Stimulated activated effector memory CD8-positive, alpha-beta T cell treated with anti-CD3 and anti-CD28 coated beads, Interleukin-12 subunit alpha, Interleukin-12 subunit beta, amount 100 ng/mL, for 72 hours (primary cell): ENCODE measurements at regions not wholly inside any gene's neighbourhood (a gene's known extent, or its start where the extent isn't known, plus 50 kb on each side); places are given as distances from the start of the nearest gene placed in this dataset.
"Not testable (repeated sequence)": the region's sequence is repeated elsewhere in the genome, so short reads cannot be mapped to it uniquely, and the experiment has no call there.

Source experiments
- ATAC-seq: fragments of 150-1000 bp; cut with Tn5 transposase; 2 replicates; pipeline ENCODE4 v1.10.0; 2021
- DNase-seq, 2 donors: peaks; one replicate each; pipeline ENCODE4 v3.0.0; 2021 to 2022; ENCODE audit warnings: low spot score in 2 of 2
- H3K27ac Mint-ChIP-seq: one replicate; pipeline ENCODE4 v1.8.0; 2022; ENCODE audit warnings: mild to moderate bottlenecking, mixed read lengths
- H3K36me3 Mint-ChIP-seq: one replicate; pipeline ENCODE4 v1.8.0; 2022; ENCODE audit warnings: mild to moderate bottlenecking, mixed read lengths
- H3K4me1 Mint-ChIP-seq: one replicate; pipeline ENCODE4 v1.8.0; 2022; ENCODE audit warnings: mixed read lengths
- H3K4me3 Mint-ChIP-seq: one replicate; pipeline ENCODE4 v1.8.0; 2022; ENCODE audit warnings: mild to moderate bottlenecking, mixed read lengths
- H3K9me3 Mint-ChIP-seq: one replicate; pipeline ENCODE4 v1.8.0; 2022; ENCODE audit warnings: mixed read lengths

DNA sequence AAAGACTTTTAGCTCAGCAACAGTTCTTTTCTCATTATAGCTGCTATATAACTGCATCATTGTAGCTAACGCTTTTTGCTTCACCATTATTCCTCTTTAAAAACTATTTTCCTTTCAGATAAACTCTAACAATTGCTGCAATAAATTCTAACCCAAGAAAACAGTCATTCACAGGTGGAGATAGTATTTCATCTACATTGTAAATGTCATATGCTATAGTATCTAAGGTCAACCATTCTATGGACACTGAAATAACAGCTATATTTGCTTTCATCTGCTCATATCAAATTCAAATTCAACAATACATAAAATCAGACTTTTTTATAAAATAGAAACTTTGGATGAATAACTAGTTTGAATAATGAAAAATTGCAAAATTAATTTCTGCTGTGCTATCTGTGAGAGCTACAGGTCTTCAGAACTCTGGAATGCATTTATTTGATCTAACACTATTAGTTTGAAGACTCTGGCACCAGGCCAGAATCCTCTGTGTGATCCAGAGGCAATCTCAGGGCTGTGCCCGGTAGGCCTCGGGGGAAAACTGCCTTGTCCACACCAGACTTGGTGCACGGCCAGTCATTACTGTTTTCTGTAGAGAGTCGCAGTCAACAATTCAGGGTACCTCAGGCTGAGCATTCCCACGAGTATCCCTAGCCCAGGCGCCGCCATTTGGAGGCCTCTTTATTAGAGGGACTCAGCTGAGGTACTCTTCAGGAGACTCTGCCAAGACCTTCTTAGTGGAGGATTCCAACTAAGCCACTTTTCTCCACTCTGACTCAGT lies 332.4 kb downstream of the SLC7A11 start:
- Mint-ChIP-seq H3K4me3 (no peak overlapping the region), H3K4me1 (no peaks in the 10 kb centered on the region), H3K9me3 (peaks cover 9% of the 10 kb centered on the region), H3K36me3 (no peaks in the 10 kb centered on the region), H3K27ac (no peak overlapping the region)
- no peak for DNase-seq
- no peak for ATAC-seq

DNA sequence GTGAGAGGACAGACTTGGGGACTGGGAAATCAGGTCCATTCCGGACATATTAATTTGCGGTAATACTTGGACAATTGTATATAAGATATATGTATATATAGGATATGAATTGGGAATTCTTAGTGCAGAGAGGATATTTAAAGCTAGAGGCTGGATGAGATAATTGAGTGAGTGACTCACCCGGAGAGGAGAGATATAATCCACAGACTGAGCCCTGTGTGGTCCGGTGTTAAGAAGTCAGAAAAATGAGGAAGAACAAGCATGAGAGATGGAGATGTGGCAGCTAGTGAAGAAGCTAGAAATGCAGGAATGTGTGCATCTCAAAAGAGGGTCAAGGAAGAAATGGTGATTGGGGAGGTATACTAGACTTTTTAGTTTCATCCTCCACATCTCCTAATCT lies 336.2 kb downstream of the SLC7A11 start:
- no peak for ATAC-seq
- Mint-ChIP-seq H3K4me3 (no peak overlapping the region), H3K4me1 (no peaks in the 10 kb centered on the region), H3K27ac (no peak overlapping the region), H3K36me3 (no peaks in the 10 kb centered on the region), H3K9me3 (peaks cover 9% of the 10 kb centered on the region)
- no peak for DNase-seq

DNA sequence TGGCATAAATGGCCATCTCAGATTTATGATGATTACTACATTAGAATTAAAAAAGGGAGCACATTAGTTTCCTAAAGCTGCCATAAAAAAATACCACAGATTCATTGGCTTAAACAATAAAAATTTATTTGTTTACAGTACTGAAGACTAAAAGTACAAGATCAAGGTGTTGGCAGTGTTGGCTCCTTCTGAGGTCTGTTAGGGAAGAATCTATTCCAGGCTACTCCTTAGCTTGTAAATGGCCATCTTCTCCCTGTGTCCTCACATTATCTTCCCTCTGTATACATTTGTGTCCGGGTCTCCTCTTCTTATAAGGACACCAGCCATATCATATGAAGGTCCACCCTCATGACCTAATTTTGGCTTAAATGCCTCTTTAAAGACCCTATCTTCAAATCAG lies 341.0 kb downstream of the SLC7A11 start:
- no peaks in the 10 kb centered on the region for H3K4me1 Mint-ChIP-seq
- no peak overlapping the region for H3K4me3 Mint-ChIP-seq
- H3K9me3 Mint-ChIP-seq = peaks cover 6% of the 10 kb centered on the region
- H3K27ac Mint-ChIP-seq = no peak overlapping the region
- no peaks in the 10 kb centered on the region for H3K36me3 Mint-ChIP-seq
- ATAC-seq = no peak
- no peak for DNase-seq

DNA sequence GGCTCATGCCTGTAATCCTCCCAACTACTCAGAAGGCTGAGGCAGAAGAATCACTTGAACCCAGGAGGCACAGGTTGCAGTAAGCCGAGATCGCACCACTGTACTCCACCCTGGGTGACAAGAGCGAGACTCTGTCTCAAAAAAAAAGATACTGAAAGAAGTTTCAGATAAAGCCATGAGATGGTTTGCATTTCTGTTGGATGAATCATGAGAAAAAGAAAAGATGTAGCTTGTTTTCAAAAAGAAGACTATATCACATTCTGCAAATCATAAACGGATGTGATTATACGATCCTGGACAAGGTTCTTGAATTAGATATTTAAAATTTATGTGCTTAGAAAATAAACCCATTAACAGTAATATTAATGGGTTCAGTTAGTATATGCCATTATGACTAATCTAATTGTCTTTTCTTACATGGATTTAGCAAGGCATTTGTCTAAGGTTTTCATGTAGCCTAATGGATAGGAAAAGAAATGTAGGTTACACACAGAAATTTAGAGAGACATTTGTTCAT lies 345.9 kb downstream of the SLC7A11 start:
- DNase-seq (no peak), ATAC-seq (no peak)
- H3K27ac Mint-ChIP-seq = no peak overlapping the region
- no peaks in the 10 kb centered on the region for H3K4me1 Mint-ChIP-seq
- H3K4me3 Mint-ChIP-seq = no peak overlapping the region
- no peaks in the 10 kb centered on the region for H3K36me3 Mint-ChIP-seq
- H3K9me3 Mint-ChIP-seq = peaks cover 8% of the 10 kb centered on the region

DNA sequence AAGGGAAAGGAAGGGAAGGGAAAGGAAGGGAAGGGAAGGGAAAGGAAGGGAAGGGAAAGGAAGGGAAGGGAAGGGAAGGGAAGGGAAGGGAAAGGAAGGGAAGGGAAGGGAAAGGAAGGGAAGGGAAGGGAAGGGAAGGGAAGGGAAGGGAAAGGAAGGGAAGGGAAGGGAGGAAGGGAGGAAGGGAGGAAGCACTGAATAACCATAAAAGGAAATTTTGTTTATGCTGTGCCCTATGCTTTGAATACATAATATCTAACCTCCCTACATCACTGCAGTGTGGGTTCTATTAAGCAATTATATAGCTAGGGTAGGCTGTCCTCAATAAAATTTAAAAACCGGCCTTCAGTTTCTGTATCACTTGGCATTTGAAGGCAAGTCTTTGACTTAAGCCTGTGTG lies 346.6 kb downstream of the SLC7A11 start:
- H3K9me3 Mint-ChIP-seq, H3K4me1 Mint-ChIP-seq, H3K27ac Mint-ChIP-seq, H3K4me3 Mint-ChIP-seq, DNase-seq, ATAC-seq, H3K36me3 Mint-ChIP-seq: not testable (repeated sequence)

DNA sequence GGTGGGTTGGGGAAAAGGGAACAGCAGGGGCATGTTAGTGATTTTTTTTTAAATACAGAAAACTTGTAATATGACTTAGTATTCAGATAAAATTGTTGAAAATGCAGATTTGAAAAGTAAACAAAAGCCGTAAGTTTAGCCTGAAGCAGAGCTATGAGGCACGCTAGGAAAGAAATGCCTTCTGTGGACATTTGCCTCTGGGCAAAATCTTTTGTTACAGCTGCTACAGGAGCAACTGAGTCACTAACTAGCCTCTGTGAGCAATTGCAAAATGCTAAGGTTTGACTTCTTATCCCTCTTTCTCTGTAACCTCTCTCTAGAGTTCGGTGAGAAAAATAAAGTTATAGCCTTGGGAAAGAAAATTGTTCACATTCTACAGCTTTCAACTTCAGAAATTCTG lies 350.0 kb downstream of the SLC7A11 start:
- H3K4me3 Mint-ChIP-seq = no peak overlapping the region
- H3K9me3 Mint-ChIP-seq = peaks cover 14% of the 10 kb centered on the region
- DNase-seq (no peak), ATAC-seq (no peak)
- H3K27ac Mint-ChIP-seq = no peak overlapping the region
- no peaks in the 10 kb centered on the region for H3K4me1 Mint-ChIP-seq
- no peaks in the 10 kb centered on the region for H3K36me3 Mint-ChIP-seq

DNA sequence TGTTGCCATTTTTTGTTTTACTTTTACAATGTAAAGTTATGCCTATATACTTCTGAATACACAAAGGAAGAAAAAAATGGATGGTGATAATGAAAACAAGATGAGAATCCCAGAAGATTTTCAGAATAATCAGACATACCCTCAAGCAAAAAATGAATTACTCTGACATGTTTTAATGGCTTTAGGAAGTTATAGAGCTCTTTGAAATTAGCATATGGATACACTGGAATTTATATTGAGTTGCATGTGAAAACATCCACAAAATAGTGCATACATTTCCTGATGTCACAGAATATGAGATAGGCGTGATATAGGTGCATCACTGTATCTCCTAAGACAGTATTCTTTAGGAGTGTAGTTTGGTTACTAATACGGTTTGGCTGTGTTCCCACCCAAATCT lies 351.3 kb downstream of the SLC7A11 start:
- ATAC-seq (no peak), DNase-seq (no peak)
- H3K9me3 Mint-ChIP-seq = peaks cover 19% of the 10 kb centered on the region
- H3K27ac Mint-ChIP-seq = no peak overlapping the region
- H3K4me1 Mint-ChIP-seq = no peaks in the 10 kb centered on the region
- no peaks in the 10 kb centered on the region for H3K36me3 Mint-ChIP-seq
- H3K4me3 Mint-ChIP-seq = no peak overlapping the region

DNA sequence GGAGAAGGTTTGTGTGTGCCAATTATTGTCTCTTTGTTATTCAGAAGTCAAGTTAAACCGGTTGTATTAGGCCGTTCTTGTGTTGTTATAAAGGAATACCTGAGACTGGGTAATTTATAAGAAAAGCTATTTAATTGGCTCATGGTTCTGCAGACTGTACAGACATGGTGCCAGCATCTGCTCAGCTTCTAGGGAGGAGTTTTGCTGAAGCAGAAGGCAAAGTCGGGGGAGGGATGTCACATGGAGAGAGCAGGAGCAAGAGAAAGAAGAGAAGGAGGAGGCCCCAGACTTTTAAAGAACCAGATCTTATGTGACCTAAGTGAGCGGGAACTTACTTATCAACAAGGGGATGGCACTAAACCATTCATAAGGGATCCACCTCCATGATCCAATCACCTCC lies 349.3 kb upstream of the PCDH18 start:
- no peaks in the 10 kb centered on the region for H3K4me1 Mint-ChIP-seq
- no peak for DNase-seq
- no peak overlapping the region for H3K27ac Mint-ChIP-seq
- H3K36me3 Mint-ChIP-seq = no peaks in the 10 kb centered on the region
- no peak for ATAC-seq
- H3K9me3 Mint-ChIP-seq = peaks cover 13% of the 10 kb centered on the region
- no peak overlapping the region for H3K4me3 Mint-ChIP-seq

DNA sequence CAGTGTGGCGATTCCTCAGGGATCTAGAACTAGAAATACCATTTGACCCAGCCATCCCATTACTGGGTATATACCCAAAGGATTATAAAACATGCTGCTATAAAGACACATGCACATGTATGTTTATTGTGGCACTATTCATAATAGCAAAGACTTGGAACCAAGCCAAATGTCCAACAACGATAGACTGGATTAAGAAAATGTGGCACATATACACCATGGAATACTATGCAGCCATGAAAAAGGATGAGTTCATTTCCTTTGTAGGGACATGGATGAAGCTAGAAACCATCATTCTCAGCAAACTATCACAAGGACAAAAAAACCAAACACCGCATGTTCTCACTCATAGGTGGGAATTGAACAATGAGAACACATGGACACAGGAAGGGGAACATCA lies 335.8 kb upstream of the PCDH18 start:
- peaks cover 11% of the 10 kb centered on the region for H3K9me3 Mint-ChIP-seq
- H3K27ac Mint-ChIP-seq, H3K4me3 Mint-ChIP-seq, DNase-seq, H3K36me3 Mint-ChIP-seq, ATAC-seq, H3K4me1 Mint-ChIP-seq: not testable (repeated sequence)

DNA sequence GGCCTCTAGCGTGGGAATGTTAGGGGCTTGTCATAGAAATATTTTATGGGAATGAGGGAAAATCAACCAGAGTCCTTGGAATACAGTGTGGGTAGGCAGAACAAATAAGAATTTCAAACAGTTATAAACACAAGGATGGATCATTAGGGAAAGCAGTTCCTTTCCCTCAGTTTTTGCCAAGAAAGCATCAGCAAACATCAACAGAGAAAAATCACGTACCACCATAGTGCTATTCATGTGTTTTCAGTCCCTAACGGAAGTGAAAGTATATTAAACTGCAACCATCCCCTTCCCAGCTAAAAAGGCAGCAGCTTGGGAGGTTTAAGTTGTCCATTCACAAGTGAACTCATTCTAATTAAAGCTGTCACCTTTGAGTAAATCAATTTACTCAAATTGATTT lies 334.4 kb upstream of the PCDH18 start:
- no peak overlapping the region for H3K4me3 Mint-ChIP-seq
- H3K9me3 Mint-ChIP-seq = peaks cover 11% of the 10 kb centered on the region
- ATAC-seq = no peak
- no peak for DNase-seq
- H3K36me3 Mint-ChIP-seq = no peaks in the 10 kb centered on the region
- H3K4me1 Mint-ChIP-seq = no peaks in the 10 kb centered on the region
- no peak overlapping the region for H3K27ac Mint-ChIP-seq

DNA sequence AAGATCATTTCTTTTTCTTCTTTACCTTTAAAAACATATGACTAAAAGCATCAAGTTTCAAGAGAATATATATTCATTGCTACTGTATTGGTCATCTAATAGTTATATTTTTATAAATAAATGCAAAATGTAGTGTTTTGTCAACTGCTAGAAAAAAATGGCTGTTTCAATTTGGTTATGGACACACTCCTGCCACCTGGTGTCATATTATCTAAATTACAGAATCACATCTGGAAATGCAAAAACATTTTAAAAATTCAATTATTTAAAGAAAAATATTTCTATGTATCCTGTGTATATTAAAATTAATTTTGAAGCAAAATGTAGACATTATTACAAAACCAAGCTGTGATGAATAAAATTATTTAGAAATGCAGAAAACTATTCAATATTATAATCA lies 329.4 kb upstream of the PCDH18 start:
- Mint-ChIP-seq H3K4me1 (no peaks in the 10 kb centered on the region), H3K36me3 (no peaks in the 10 kb centered on the region), H3K4me3 (no peak overlapping the region), H3K9me3 (peaks cover 3% of the 10 kb centered on the region), H3K27ac (no peak overlapping the region)
- no peak for ATAC-seq
- DNase-seq = no peak

DNA sequence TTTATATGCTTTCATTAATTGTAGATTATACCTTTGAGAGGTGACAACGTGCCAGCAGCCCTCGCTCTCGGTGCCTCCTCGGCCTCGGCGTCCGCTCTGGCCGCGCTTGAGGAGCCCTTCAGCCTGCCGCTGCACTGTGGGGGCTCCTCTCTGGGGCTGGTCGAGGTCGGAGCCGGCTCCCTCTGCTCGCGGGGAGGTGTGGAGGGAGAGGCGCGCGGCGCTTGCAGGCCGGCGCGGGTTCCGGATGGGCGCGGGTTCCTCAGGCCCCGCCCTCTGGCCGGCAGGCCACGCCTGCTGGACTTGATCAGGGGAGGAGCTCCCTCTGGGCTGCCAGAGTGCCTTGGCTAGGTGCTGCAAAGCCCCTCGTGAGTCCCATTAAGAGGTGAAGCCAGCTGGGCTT lies 321.1 kb upstream of the PCDH18 start:
- Mint-ChIP-seq H3K9me3 (peaks cover 23% of the 10 kb centered on the region), H3K36me3 (no peaks in the 10 kb centered on the region), H3K27ac (no peak overlapping the region), H3K4me1 (no peaks in the 10 kb centered on the region), H3K4me3 (no peak overlapping the region)
- ATAC-seq (no peak), DNase-seq (no peak)

DNA sequence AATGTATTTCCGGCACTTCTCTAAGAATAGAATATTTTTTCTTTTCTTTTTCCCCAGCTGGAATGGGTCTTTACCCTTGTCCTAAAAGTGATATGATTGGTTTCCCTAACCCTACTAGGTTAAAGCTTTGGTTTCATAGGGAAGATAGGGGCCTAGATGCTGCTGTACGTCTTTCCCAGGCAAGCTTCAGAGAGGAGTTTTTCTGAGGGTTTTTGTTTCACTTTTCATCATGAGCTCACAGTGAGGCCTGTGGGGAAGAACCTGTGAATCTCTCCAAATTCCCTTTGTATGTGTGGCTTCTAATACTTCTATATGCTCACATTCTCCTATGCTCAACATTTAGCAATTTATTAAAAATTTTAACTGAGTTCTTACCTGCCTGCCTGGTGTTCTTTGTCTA lies 320.0 kb upstream of the PCDH18 start:
- ATAC-seq = no peak
- Mint-ChIP-seq H3K9me3 (peaks cover 25% of the 10 kb centered on the region), H3K27ac (no peak overlapping the region), H3K4me1 (no peaks in the 10 kb centered on the region), H3K36me3 (no peaks in the 10 kb centered on the region), H3K4me3 (no peak overlapping the region)
- no peak for DNase-seq

DNA sequence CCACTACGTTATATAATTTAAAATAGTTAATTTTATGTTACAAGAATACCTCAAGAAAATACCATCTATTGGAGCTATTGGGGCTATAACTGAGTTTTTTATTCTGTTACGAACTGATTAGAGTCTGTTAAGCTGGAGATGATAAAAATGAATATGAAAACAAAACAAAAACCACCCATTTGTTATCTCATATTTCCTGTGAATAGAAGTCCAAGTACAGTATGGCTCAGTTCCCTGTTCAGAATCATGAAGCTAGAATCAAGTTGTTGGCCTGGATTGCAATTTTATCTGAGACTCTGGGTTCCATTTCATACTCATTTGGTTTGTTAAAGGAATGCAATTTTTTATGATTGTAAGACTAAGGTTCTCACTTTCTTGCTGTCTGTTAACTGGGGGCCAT lies 319.1 kb upstream of the PCDH18 start:
- Mint-ChIP-seq H3K36me3 (no peaks in the 10 kb centered on the region), H3K4me3 (no peak overlapping the region), H3K9me3 (peaks cover 27% of the 10 kb centered on the region), H3K4me1 (no peaks in the 10 kb centered on the region), H3K27ac (no peak overlapping the region)
- no peak for ATAC-seq
- no peak for DNase-seq

DNA sequence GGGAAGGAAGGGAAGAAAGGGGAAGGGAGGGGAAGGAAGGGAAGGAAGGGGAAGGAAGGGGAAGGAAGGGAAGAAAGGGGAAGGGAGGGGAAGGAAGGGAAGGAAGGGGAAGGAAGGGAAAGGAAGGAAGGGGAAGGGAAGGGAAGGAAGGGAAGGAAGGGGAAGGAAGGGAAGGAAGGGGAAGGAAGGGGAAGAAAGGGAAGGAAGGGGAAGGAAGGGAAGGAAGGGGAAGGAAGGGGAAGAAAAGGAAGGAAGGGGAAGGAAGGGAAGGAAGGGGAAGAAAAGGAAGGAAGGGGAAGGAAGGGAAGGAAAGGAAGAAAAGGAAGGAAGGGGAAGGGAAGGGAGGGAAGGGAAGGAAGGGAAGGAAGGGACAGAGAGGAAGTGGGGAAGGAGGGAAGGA lies 295.7 kb upstream of the PCDH18 start:
- not testable (repeated sequence) for ATAC-seq, H3K36me3 Mint-ChIP-seq, H3K4me3 Mint-ChIP-seq, DNase-seq, H3K27ac Mint-ChIP-seq, H3K4me1 Mint-ChIP-seq
- peaks cover 19% of the 10 kb centered on the region for H3K9me3 Mint-ChIP-seq

DNA sequence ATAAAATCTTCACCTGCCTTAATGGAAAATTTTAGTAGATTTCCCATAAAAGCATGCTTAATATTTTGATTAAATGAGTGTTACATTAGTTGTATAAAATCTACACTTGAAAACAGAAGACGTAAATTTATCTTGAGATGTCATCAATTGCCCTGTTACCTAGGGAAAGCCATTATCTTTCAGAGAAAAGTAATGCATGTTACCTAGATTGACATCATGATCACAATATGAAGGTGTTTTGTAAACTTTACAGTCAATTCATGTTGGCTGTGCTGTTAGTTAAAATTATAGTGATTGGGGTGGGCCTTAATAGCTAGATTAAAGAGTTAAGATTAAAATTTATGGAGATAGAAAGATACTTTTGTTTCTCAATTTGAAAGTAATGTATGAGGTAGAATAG lies 293.2 kb upstream of the PCDH18 start:
- Mint-ChIP-seq H3K4me1 (no peaks in the 10 kb centered on the region), H3K27ac (no peak overlapping the region), H3K9me3 (peaks cover 15% of the 10 kb centered on the region), H3K36me3 (no peaks in the 10 kb centered on the region), H3K4me3 (no peak overlapping the region)
- ATAC-seq (no peak), DNase-seq (no peak)
